Thyroid gland (tissue), 4 donors: ENCODE measurements at regions not wholly inside any gene's neighbourhood (a gene's known extent, or its start where the extent isn't known, plus 50 kb on each side); places are given as distances from the start of the nearest gene placed in this dataset.

Source experiments
- POLR2A ChIP-seq, 2 donors: fragments of 450-650 bp; IDR thresholded peaks; one replicate each; pipeline ENCODE4 v1.6.1; 2017; ENCODE audit warnings: antibody characterized with exemption in 2 of 2, mild to moderate bottlenecking in 2 of 2, moderate library complexity in 1 of 2
- TF ChIP-seq, protein P1 (sequence below), 6 experiments: fragments of 200-600 bp in 3 of 6; fragments of 450-650 bp in 3 of 6; sonication (generic) in 3 of 6; IDR thresholded peaks; one replicate each; pipeline ENCODE4 v1.5.1; 2016 to 2019; ENCODE audit warnings: antibody characterized with exemption in 6 of 6, mild to moderate bottlenecking in 2 of 6, inconsistent platforms in 1 of 6, moderate library complexity in 1 of 6

DNA sequence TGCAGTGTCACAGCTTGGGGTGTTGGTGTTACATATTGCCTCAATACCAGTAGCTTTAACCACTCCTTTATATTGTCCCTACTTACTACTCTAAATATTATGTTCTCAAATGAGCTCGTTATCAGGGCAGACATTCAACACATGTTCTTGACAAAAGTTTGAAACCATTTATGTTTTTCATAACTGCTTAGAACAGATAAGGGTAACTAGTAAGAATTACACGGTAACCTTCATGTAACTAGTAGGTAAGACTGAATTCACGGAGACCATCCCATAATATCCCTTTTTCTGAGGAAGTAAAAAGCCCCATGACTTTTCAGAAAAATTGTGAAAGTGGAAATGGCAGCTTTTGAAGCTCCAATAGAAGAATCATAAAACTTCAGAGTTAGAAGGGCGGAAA is 59.6 kb upstream of the CENPW start:
- TF ChIP-seq, protein P1, sequence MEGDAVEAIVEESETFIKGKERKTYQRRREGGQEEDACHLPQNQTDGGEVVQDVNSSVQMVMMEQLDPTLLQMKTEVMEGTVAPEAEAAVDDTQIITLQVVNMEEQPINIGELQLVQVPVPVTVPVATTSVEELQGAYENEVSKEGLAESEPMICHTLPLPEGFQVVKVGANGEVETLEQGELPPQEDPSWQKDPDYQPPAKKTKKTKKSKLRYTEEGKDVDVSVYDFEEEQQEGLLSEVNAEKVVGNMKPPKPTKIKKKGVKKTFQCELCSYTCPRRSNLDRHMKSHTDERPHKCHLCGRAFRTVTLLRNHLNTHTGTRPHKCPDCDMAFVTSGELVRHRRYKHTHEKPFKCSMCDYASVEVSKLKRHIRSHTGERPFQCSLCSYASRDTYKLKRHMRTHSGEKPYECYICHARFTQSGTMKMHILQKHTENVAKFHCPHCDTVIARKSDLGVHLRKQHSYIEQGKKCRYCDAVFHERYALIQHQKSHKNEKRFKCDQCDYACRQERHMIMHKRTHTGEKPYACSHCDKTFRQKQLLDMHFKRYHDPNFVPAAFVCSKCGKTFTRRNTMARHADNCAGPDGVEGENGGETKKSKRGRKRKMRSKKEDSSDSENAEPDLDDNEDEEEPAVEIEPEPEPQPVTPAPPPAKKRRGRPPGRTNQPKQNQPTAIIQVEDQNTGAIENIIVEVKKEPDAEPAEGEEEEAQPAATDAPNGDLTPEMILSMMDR (IDR thresholded peaks at IDR 0.05) = no peak
- TF ChIP-seq POLR2A (IDR thresholded peaks at IDR 0.05) = no peak
